ENCODE measurements at regions not wholly inside any gene's neighbourhood (a gene's known extent, or its start where the extent isn't known, plus 50 kb on each side); places are given as distances from the start of the nearest gene placed in this dataset.

DNA sequence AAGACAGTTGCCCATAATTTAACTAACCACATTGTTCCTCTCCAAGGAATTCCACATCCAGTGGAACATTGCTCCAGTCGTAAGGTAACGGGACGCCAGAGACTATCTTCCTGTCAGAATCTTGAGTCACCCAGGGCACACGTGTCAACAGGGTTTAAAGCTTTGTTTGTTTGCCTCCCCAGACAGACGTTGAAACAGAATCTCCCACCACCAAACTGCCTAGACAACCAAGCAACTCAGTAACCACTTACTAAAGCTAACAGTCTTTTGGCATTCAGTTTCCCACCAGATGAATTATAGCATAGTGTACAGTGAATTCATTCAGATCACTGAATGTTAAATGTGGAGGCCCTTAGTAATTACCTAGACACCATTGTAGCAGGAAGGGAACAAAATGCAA is 439.5 kb downstream of the PLPP3 start (continued):
- TF ChIP-seq AR (CRISPR knock-in tag; IDR thresholded peaks at IDR 0.05) (no peak), IRF2 (CRISPR knock-in tag; IDR thresholded peaks at IDR 0.05; ENCODE audit: borderline replicate concordance, low read depth) (no peak)
- TF ChIP-seq, protein P1, sequence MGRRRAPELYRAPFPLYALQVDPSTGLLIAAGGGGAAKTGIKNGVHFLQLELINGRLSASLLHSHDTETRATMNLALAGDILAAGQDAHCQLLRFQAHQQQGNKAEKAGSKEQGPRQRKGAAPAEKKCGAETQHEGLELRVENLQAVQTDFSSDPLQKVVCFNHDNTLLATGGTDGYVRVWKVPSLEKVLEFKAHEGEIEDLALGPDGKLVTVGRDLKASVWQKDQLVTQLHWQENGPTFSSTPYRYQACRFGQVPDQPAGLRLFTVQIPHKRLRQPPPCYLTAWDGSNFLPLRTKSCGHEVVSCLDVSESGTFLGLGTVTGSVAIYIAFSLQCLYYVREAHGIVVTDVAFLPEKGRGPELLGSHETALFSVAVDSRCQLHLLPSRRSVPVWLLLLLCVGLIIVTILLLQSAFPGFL (CRISPR knock-in tag; IDR thresholded peaks at IDR 0.05; ENCODE audit: borderline replicate concordance), result no peak

DNA sequence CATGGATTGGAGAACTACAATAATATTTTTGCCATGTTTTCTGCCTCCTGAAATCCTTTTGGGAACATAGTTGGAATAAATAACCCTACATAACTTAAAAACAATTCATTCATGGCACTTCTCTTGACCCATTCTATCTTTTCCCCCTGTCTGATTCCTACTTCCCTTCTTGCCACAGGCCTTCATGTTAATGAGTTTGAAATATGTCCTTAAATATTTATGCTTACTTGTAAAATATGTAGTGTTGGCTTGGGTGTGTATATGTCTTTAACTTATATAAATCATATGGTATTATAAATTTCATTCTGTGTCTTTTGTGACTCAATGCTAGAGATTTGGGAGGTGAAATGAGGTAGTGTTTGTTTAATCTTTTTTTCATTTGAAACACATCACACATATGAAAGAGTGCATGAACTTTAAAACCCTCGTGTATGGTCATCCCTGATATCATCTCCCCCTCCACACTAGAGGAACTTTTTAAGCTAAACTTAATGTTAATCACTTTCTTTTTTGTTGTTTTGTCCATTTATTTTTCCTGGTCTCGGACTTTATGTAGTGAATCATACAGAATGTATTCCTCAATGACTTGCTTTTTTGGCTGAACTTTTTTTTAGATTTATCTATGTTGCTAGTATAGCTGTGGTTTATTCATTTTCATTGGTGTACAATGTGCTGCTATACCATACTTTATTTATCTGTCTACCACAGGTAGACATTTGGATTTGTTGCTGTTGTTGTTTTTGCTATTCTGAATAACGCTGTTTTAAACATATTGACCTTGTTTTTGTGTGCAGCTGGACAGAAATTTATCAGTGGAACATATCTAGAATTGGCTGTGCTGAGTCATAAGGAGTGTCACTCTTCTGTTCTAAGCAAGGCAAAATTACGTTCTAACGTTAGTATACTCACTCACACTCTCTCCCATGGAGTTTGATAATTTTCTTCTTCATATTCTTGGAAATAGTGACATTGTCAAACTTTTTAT is 441.6 kb downstream of the PLPP3 start:
- DNase-seq (ENCODE audit: low spot score), result no peak
- Mint-ChIP-seq H3K4me3 (no peak overlapping the region), H3K4me1 (peaks cover 7% of the 10 kb centered on the region), H3K27ac (no peak overlapping the region), H3K27me3 (ENCODE audit: low read depth) (no peaks in the 10 kb centered on the region), H3K36me3 (no peaks in the 10 kb centered on the region), H3K9me3 (peaks cover 3% of the 10 kb centered on the region; the same call in 1 of the 2 replicates)
- POLR2A ChIA-PET, result no interaction called here
- CTCF ChIA-PET, result interaction anchor here (1.0 to 1.4 kb wide), 2 partner anchors 9 to 439 kb away, joined by 3 read pairs; no protein-coding TSS in a partner anchor
- no peak for ATAC-seq
- TF ChIP-seq, protein P2, sequence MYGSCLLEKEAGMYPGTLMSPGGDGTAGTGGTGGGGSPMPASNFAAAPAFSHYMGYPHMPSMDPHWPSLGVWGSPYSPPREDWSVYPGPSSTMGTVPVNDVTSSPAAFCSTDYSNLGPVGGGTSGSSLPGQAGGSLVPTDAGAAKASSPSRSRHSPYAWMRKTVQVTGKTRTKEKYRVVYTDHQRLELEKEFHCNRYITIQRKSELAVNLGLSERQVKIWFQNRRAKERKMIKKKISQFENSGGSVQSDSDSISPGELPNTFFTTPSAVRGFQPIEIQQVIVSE (CRISPR knock-in tag; IDR thresholded peaks at IDR 0.05; ENCODE audit: borderline replicate concordance), result no peak
- no peak for TF ChIP-seq GABPB1 (CRISPR knock-in tag; IDR thresholded peaks at IDR 0.05)

GRCh38 chr1:56137090-56137489 is 442.3 kb downstream of the PLPP3 start:
- CTCF ChIA-PET, result interaction anchor here (1.4 kb wide), 1 partner anchor 9 kb away, joined by 3 read pairs; no protein-coding TSS in a partner anchor
- DNase-seq (ENCODE audit: low spot score), result no peak
- peaks cover 3% of the 10 kb centered on the region; the same call in 1 of the 2 replicates for H3K9me3 Mint-ChIP-seq
- TF ChIP-seq GRHL2 (CRISPR knock-in tag; IDR thresholded peaks at IDR 0.05; ENCODE audit: insufficient replicate concordance, severe bottlenecking), result no peak
- no peak for TF ChIP-seq GABPB1 (CRISPR knock-in tag; IDR thresholded peaks at IDR 0.05)
- no peak for TF ChIP-seq AFF4 (CRISPR knock-in tag; IDR thresholded peaks at IDR 0.05; ENCODE audit: borderline replicate concordance)
- no peak for TF ChIP-seq HMGA2 (CRISPR knock-in tag; IDR thresholded peaks at IDR 0.05)
- no peak for TF ChIP-seq RELA (CRISPR knock-in tag; IDR thresholded peaks at IDR 0.05; ENCODE audit: borderline replicate concordance)
- TF ChIP-seq ARID4B (CRISPR knock-in tag; IDR thresholded peaks at IDR 0.05; ENCODE audit: borderline replicate concordance), result no peak
- TF ChIP-seq ZNF121 (CRISPR knock-in tag; IDR thresholded peaks at IDR 0.05), result no peak
- no peak for TF ChIP-seq CREM (CRISPR knock-in tag; IDR thresholded peaks at IDR 0.05)
- no peak for TF ChIP-seq MXD4 (CRISPR knock-in tag; IDR thresholded peaks at IDR 0.05; ENCODE audit: borderline replicate concordance)
- no peak for TF ChIP-seq TP53 (CRISPR knock-in tag; IDR thresholded peaks at IDR 0.05)
- no peak for TF ChIP-seq JAZF1 (CRISPR knock-in tag; IDR thresholded peaks at IDR 0.05)
- TF ChIP-seq ESRRA (CRISPR knock-in tag; IDR thresholded peaks at IDR 0.05; ENCODE audit: borderline replicate concordance), result no peak
- no peak for TF ChIP-seq GTF2I (CRISPR knock-in tag; conservative IDR thresholded peaks at IDR 0.05)

More at GRCh38 chr1:56137090-56137489, 442.3 kb downstream of the PLPP3 start:
- POLR2A ChIA-PET, result no interaction called here
- no peak for ATAC-seq
- H3K4me3 Mint-ChIP-seq, result no peak overlapping the region
- no peak overlapping the region for H3K27ac Mint-ChIP-seq
- H3K36me3 Mint-ChIP-seq, result no peaks in the 10 kb centered on the region
- H3K27me3 Mint-ChIP-seq (ENCODE audit: low read depth), result no peaks in the 10 kb centered on the region
- H3K4me1 Mint-ChIP-seq, result peaks cover 7% of the 10 kb centered on the region
